GM23338 (cell line): ENCODE measurements at regions not wholly inside any gene's neighbourhood (a gene's known extent, or its start where the extent isn't known, plus 50 kb on each side); places are given as distances from the start of the nearest gene placed in this dataset.

ENCODE experiments used
- ATAC-seq: fragments of 200-7000 bp; cut with Tn5 transposase; 3 replicates; pipeline ENCODE4 v1.9.1; 2020
- DNase-seq: peaks from one replicate; pipeline ENCODE4 v3.0.0-alpha.2; 2015; ENCODE audit warnings: low spot score
- H2AFZ ChIP-seq: fragments of 200-600 bp; sonication (generic); 2 replicates; pipeline ENCODE4 v1.8.0; 2016; ENCODE audit warnings: antibody characterized with exemption, mild to moderate bottlenecking, moderate library complexity
- H3F3A ChIP-seq: fragments of 200-600 bp; sonication (generic); replicated peaks from 2 replicates; pipeline ENCODE4 v1.8.0; 2017; ENCODE audit warnings: antibody characterized with exemption, mixed run types, low read depth
- H3K27ac ChIP-seq: fragments of 200-600 bp; sonication (generic); 2 replicates; pipeline ENCODE4 v1.6.1; 2016; ENCODE audit warnings: low read depth
- H3K27me3 ChIP-seq: fragments of 200-600 bp; sonication (generic); 2 replicates; pipeline ENCODE4 v1.8.0; 2016; ENCODE audit warnings: mild to moderate bottlenecking, mixed run types, moderate library complexity; ENCODE audit not compliant: insufficient read depth
- H3K36me3 ChIP-seq: fragments of 200-600 bp; sonication (generic); 2 replicates; pipeline ENCODE4 v1.8.0; 2016; ENCODE audit warnings: mild to moderate bottlenecking; ENCODE audit not compliant: insufficient read depth
- H3K4me1 ChIP-seq: fragments of 200-600 bp; sonication (generic); 2 replicates; pipeline ENCODE4 v1.8.0; 2016; ENCODE audit warnings: mild to moderate bottlenecking, moderate library complexity; ENCODE audit not compliant: insufficient read depth
- H3K4me2 ChIP-seq: fragments of 200-600 bp; sonication (generic); 2 replicates; pipeline ENCODE4 v1.7.1; 2017; ENCODE audit warnings: mixed run types
- H3K4me3 ChIP-seq: fragments of 200-600 bp; sonication (generic); 2 replicates; pipeline ENCODE4 v1.6.1; 2016; ENCODE audit warnings: mixed run types
- H3K79me2 ChIP-seq: fragments of 200-600 bp; sonication (generic); replicated peaks from 2 replicates; pipeline ENCODE4 v1.8.0; 2017; ENCODE audit warnings: mild to moderate bottlenecking; ENCODE audit not compliant: insufficient read depth
- H3K9me2 ChIP-seq: fragments of 200-600 bp; sonication (generic); 2 replicates; pipeline ENCODE4 v1.8.0; 2017; ENCODE audit not compliant: insufficient read depth
- H4K20me1 ChIP-seq: fragments of 200-600 bp; sonication (generic); replicated peaks from 2 replicates; pipeline ENCODE4 v1.8.0; 2017; ENCODE audit warnings: mild to moderate bottlenecking; ENCODE audit not compliant: insufficient read depth
- H3K27ac Mint-ChIP-seq: 2 replicates; pipeline ENCODE4 v1.8.0; 2020; ENCODE audit warnings: inconsistent platforms, mild to moderate bottlenecking, moderate library complexity, mixed read lengths
- H3K27me3 Mint-ChIP-seq: 3 replicates; pipeline ENCODE4 v1.8.0; 2022; ENCODE audit warnings: low read depth, mild to moderate bottlenecking, moderate library complexity, mixed read lengths, inconsistent platforms; ENCODE audit not compliant: insufficient read depth, poor library complexity
- H3K36me3 Mint-ChIP-seq: 3 replicates; pipeline ENCODE4 v1.8.0; 2021; ENCODE audit warnings: low read depth, mild to moderate bottlenecking, inconsistent platforms, moderate library complexity, mixed read lengths
- H3K4me1 Mint-ChIP-seq: 3 replicates; pipeline ENCODE4 v1.8.0; 2020; ENCODE audit warnings: mild to moderate bottlenecking, inconsistent platforms, mixed read lengths
- H3K4me3 Mint-ChIP-seq: 3 replicates; pipeline ENCODE4 v1.8.0; 2021; ENCODE audit warnings: moderate library complexity, mild to moderate bottlenecking, inconsistent platforms, mixed read lengths
- H3K9me3 Mint-ChIP-seq: 3 replicates; pipeline ENCODE4 v1.8.0; 2020; ENCODE audit warnings: moderate library complexity, mild to moderate bottlenecking, inconsistent platforms, mixed read lengths
- CREB1 ChIP-seq: fragments of 250-450 bp; sonication (Bioruptor Pico); IDR thresholded peaks from 2 replicates; pipeline ENCODE4 v1.5.0; 2020; ENCODE audit warnings: low read depth, mild to moderate bottlenecking, moderate library complexity
- ETS1 ChIP-seq: IDR thresholded peaks from 2 replicates; pipeline ENCODE4 v1.6.1; 2016; ENCODE audit warnings: antibody characterized with exemption
- EZH2 ChIP-seq: fragments of 200-600 bp; sonication (generic); IDR thresholded peaks from one replicate; pipeline ENCODE4 v1.8.0; 2017; ENCODE audit warnings: antibody characterized with exemption, mild to moderate bottlenecking, low read depth; ENCODE audit not compliant: unreplicated experiment
- EZH2phosphoT487 ChIP-seq: fragments of 200-600 bp; sonication (generic); IDR thresholded peaks from one replicate; pipeline ENCODE4 v1.8.1; 2018; ENCODE audit warnings: antibody characterized with exemption; ENCODE audit not compliant: unreplicated experiment
- JUNB ChIP-seq: IDR thresholded peaks from one replicate; pipeline ENCODE4 v1.6.1; 2016; ENCODE audit warnings: antibody characterized with exemption; ENCODE audit not compliant: unreplicated experiment
- POLR2AphosphoS5 ChIP-seq: IDR thresholded peaks from 2 replicates; pipeline ENCODE4 v1.6.1; 2016; ENCODE audit warnings: antibody characterized with exemption, low read depth
- REST ChIP-seq: IDR thresholded peaks from one replicate; pipeline ENCODE4 v1.6.1; 2018; ENCODE audit warnings: antibody characterized with exemption; ENCODE audit not compliant: unreplicated experiment
- STAT1 ChIP-seq: IDR thresholded peaks from one replicate; pipeline ENCODE4 v1.6.1; 2016; ENCODE audit warnings: antibody characterized with exemption; ENCODE audit not compliant: unreplicated experiment
- ZNF114 ChIP-seq: fragments of 250-450 bp; sonication (Bioruptor Pico); IDR thresholded peaks from 2 replicates; pipeline ENCODE4 v1.5.0; 2020; ENCODE audit warnings: mild to moderate bottlenecking, moderate library complexity
- ZNF331 ChIP-seq: fragments of 250-450 bp; sonication (Bioruptor Pico); IDR thresholded peaks from 2 replicates; pipeline ENCODE4 v1.5.0; 2020; ENCODE audit warnings: low read depth, mild to moderate bottlenecking, moderate library complexity
- ZNF462 ChIP-seq: fragments of 250-450 bp; sonication (Bioruptor Pico); IDR thresholded peaks from 2 replicates; pipeline ENCODE4 v1.5.0; 2020; ENCODE audit warnings: mild to moderate bottlenecking, moderate library complexity

GRCh38 chrX:82589410-82589809 is 918.7 kb upstream of the POU3F4 start:
- H3K27me3 ChIP-seq, result no peaks in the 10 kb centered on the region
- no peak overlapping the region for H2AFZ ChIP-seq
- H3K36me3 ChIP-seq, result no peaks in the 10 kb centered on the region
- Mint-ChIP-seq H3K4me1 (no peaks in the 10 kb centered on the region), H3K27me3 (no peaks in the 10 kb centered on the region), H3K4me3 (no peak overlapping the region), H3K27ac (no peak overlapping the region), H3K36me3 (no peaks in the 10 kb centered on the region), H3K9me3 (no peaks in the 10 kb centered on the region; the same call in 2 of the 3 replicates)
- no peaks in the 10 kb centered on the region for H3K79me2 ChIP-seq
- TF ChIP-seq JUNB (no peak), ZNF114 (CRISPR knock-in tag) (no peak), ETS1 (no peak), REST (no peak), POLR2AphosphoS5 (no peak)
- H3K4me3 ChIP-seq, result no peak overlapping the region
- no peaks in the 10 kb centered on the region for H4K20me1 ChIP-seq
- H3K4me1 ChIP-seq, result no peaks in the 10 kb centered on the region
- H3K27ac ChIP-seq, result no peak overlapping the region
- H3K9me2 ChIP-seq, result no peaks in the 10 kb centered on the region
- ATAC-seq, result no peak
- no peak for DNase-seq
- no peak overlapping the region for H3K4me2 ChIP-seq
- H3F3A ChIP-seq, result no peaks in the 10 kb centered on the region

GRCh38 chrX:82591421-82591820 is 916.7 kb upstream of the POU3F4 start:
- no peaks in the 10 kb centered on the region for H3F3A ChIP-seq
- H3K27ac Mint-ChIP-seq, result no peak overlapping the region
- H3K4me3 ChIP-seq, result no peak overlapping the region
- no peaks in the 10 kb centered on the region for H3K27me3 ChIP-seq
- H3K27ac ChIP-seq, result no peak overlapping the region
- H3K36me3 Mint-ChIP-seq, result no peaks in the 10 kb centered on the region
- H2AFZ ChIP-seq, result no peak overlapping the region
- peaks cover under 1% of the 10 kb centered on the region for H3K27me3 Mint-ChIP-seq
- no peaks in the 10 kb centered on the region for H3K79me2 ChIP-seq
- no peak overlapping the region for H3K4me3 Mint-ChIP-seq
- ATAC-seq (no peak), DNase-seq (no peak)
- no peaks in the 10 kb centered on the region for H4K20me1 ChIP-seq
- H3K9me3 Mint-ChIP-seq, result no peaks in the 10 kb centered on the region; the same call in 2 of the 3 replicates
- H3K4me2 ChIP-seq, result no peak overlapping the region
- no peaks in the 10 kb centered on the region for H3K9me2 ChIP-seq
- H3K4me1 Mint-ChIP-seq, result no peaks in the 10 kb centered on the region
- no peaks in the 10 kb centered on the region for H3K36me3 ChIP-seq
- no peaks in the 10 kb centered on the region for H3K4me1 ChIP-seq
- TF ChIP-seq CREB1 (CRISPR knock-in tag) (no peak), ZNF462 (no peak), ZNF114 (CRISPR knock-in tag) (no peak), EZH2phosphoT487 (no peak), STAT1 (no peak), EZH2 (no peak), POLR2AphosphoS5 (no peak), JUNB (no peak), ZNF331 (CRISPR knock-in tag) (no peak)
